ENCODE measurements at regions not wholly inside any gene's neighbourhood (a gene's known extent, or its start where the extent isn't known, plus 50 kb on each side); places are given as distances from the start of the nearest gene placed in this dataset.

DNA sequence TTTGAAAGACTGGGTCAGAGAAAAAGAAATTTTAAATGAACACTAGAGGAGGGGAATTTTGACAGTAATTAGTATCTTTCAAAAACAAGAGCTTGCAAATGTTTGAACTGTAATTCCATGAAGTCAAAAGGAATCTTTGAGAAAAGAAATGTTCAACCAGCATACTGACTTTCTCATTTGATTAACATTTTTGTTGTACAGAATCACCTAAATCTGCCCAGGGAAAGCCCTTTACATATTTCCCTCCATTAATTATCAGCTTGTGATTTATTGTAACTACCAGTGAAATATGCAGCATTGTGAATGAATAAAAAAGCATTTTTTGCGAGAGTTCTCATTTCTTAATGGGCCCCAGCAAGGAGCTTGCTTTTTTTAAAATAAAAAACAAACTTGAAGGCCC, 61.2 kb upstream of the CCDC91 start:
- no peaks in the 10 kb centered on the region for H3K9me3 ChIP-seq (ENCODE audit: control insufficient read depth, low read length)
- H3K9me3 Mint-ChIP-seq, result no peaks in the 10 kb centered on the region

DNA sequence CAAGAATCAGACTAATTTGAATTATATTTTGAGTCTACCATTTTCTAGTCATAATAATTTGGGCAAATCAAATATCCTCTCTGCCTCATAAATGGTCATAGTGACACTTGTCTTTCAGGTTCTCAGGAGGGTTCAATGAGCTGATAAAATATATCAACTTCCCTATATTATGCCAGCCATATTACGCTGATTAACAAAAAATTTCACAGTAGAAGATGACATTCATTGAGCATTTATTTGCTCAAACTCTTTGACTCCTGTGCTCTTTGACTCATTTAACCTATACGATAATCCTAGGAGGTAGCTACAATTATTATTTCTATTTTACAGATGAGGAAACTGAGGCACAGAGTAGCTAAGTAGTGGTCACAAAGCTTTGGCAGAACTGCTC, 60.0 kb upstream of the CCDC91 start:
- no peaks in the 10 kb centered on the region for H3K9me3 ChIP-seq (ENCODE audit: control insufficient read depth, low read length)
- 36% methylated on average over 2 of the region's 2 CpGs; no CpG with 5 or more reads in 1 of the 2 experiments for WGBS, 2 experiments (ENCODE audit: insufficient coverage in 1 of 2, insufficient read length in 1 of 2)
- H3K4me1 ChIP-seq (ENCODE audit: control insufficient read depth, insufficient read depth, low read length), result no peaks in the 10 kb centered on the region
- no peak for DNase-seq
- H3K9me3 Mint-ChIP-seq, result no peaks in the 10 kb centered on the region
- H3K4me3 Mint-ChIP-seq, result no peak overlapping the region
- no peak overlapping the region for H3K27ac ChIP-seq (ENCODE audit: low read depth, low read length)
- no peaks in the 10 kb centered on the region for H3K27me3 Mint-ChIP-seq (ENCODE audit: insufficient read depth)
- no peaks in the 10 kb centered on the region for H3K36me3 ChIP-seq (ENCODE audit: control insufficient read depth, insufficient read depth, low read length)
- no peaks in the 10 kb centered on the region for H3K4me1 Mint-ChIP-seq
- H3K36me3 Mint-ChIP-seq (ENCODE audit: low read depth), result no peaks in the 10 kb centered on the region
- H3K4me3 ChIP-seq (ENCODE audit: low read length), result no peak overlapping the region
- no peak overlapping the region for H3K9ac ChIP-seq (ENCODE audit: extremely low read depth, low read length, poor library complexity, severe bottlenecking)
- TF ChIP-seq, protein P1, sequence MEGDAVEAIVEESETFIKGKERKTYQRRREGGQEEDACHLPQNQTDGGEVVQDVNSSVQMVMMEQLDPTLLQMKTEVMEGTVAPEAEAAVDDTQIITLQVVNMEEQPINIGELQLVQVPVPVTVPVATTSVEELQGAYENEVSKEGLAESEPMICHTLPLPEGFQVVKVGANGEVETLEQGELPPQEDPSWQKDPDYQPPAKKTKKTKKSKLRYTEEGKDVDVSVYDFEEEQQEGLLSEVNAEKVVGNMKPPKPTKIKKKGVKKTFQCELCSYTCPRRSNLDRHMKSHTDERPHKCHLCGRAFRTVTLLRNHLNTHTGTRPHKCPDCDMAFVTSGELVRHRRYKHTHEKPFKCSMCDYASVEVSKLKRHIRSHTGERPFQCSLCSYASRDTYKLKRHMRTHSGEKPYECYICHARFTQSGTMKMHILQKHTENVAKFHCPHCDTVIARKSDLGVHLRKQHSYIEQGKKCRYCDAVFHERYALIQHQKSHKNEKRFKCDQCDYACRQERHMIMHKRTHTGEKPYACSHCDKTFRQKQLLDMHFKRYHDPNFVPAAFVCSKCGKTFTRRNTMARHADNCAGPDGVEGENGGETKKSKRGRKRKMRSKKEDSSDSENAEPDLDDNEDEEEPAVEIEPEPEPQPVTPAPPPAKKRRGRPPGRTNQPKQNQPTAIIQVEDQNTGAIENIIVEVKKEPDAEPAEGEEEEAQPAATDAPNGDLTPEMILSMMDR (conservative IDR thresholded peaks at IDR 0.05), result no peak
- H3K27me3 ChIP-seq (ENCODE audit: control insufficient read depth, insufficient read depth, low read length, poor library complexity, severe bottlenecking), result no peaks in the 10 kb centered on the region
- no peak overlapping the region for H3K27ac Mint-ChIP-seq

More for the DNA sequence above, 61.2 kb upstream of the CCDC91 start:
- no peak overlapping the region for H3K27ac ChIP-seq (ENCODE audit: low read depth, low read length)
- no peak for DNase-seq
- WGBS, 2 experiments (ENCODE audit: insufficient coverage in 1 of 2, insufficient read length in 1 of 2), result 100% methylated on average over 1 of the region's 1 CpG; no CpG with 5 or more reads in 1 of the 2 experiments
- no peaks in the 10 kb centered on the region for H3K27me3 ChIP-seq (ENCODE audit: control insufficient read depth, insufficient read depth, low read length, poor library complexity, severe bottlenecking)
- no peaks in the 10 kb centered on the region for H3K36me3 Mint-ChIP-seq (ENCODE audit: low read depth)
- no peaks in the 10 kb centered on the region for H3K36me3 ChIP-seq (ENCODE audit: control insufficient read depth, insufficient read depth, low read length)
- H3K9ac ChIP-seq (ENCODE audit: extremely low read depth, low read length, poor library complexity, severe bottlenecking), result no peak overlapping the region
- H3K27me3 Mint-ChIP-seq (ENCODE audit: insufficient read depth), result no peaks in the 10 kb centered on the region
- no peaks in the 10 kb centered on the region for H3K4me1 Mint-ChIP-seq
- no peak overlapping the region for H3K27ac Mint-ChIP-seq
- TF ChIP-seq, protein P1 (conservative IDR thresholded peaks at IDR 0.05), result no peak
- H3K4me1 ChIP-seq (ENCODE audit: control insufficient read depth, insufficient read depth, low read length), result no peaks in the 10 kb centered on the region
- no peak overlapping the region for H3K4me3 Mint-ChIP-seq
- H3K4me3 ChIP-seq (ENCODE audit: low read length), result no peak overlapping the region

DNA sequence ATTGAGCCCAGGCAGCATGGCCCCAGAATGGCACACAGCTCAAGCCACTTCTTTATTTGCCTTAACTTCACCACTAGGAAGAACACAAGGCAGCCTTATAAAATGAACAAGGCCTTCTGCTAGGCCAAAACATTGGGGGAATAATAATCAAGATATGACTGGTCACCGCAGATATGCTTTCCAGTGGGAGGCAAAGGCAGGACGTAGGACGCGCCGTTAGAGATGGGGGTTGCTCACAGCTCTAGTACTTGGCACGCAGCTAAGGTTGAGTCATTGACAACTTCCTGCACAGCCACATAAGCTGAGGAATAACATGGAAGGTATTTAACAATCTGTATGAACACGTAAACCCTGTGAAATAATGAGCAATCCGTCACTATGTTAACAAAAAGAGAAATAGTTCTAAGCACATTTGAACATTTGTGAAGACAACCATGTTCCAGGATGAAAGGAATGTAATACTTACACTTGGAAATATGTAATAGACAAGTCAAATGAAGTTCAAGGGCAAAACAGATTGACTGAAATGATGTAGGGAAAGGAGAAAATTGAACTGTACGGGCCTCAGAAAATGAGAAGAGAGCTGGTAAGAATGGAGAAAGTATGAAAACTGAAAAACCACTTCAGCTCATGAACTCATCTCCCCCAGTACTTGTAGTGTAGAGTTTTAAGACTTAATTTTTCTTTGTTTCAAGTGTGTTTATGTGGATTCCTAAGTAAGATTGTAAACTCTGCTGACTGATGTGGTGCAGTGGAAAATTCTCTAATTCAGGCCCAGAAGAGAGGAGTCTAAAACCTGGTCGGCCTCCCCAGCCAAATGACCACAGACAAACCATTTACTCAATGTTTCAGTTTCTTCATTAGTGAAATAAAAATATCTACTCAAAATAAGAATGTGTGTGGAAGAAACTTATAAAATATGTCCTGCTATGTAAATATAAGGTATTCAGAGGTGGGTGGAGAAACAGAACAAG, 59.3 kb upstream of the CCDC91 start:
- Mint-ChIP-seq H3K4me1 (no peaks in the 10 kb centered on the region), H3K4me3 (no peak overlapping the region), H3K9me3 (no peaks in the 10 kb centered on the region), H3K36me3 (ENCODE audit: low read depth) (no peaks in the 10 kb centered on the region), H3K27me3 (ENCODE audit: insufficient read depth) (no peaks in the 10 kb centered on the region), H3K27ac (no peak overlapping the region)
- TF ChIP-seq, protein P1 (conservative IDR thresholded peaks at IDR 0.05), result no peak
- H3K36me3 ChIP-seq (ENCODE audit: control insufficient read depth, insufficient read depth, low read length), result no peaks in the 10 kb centered on the region
- H3K9ac ChIP-seq (ENCODE audit: extremely low read depth, low read length, poor library complexity, severe bottlenecking), result no peak overlapping the region
- no peaks in the 10 kb centered on the region for H3K27me3 ChIP-seq (ENCODE audit: control insufficient read depth, insufficient read depth, low read length, poor library complexity, severe bottlenecking)
- no peak overlapping the region for H3K4me3 ChIP-seq (ENCODE audit: low read length)
- H3K9me3 ChIP-seq (ENCODE audit: control insufficient read depth, low read length), result no peaks in the 10 kb centered on the region
- no peak for DNase-seq
- H3K4me1 ChIP-seq (ENCODE audit: control insufficient read depth, insufficient read depth, low read length), result no peaks in the 10 kb centered on the region
- no peak overlapping the region for H3K27ac ChIP-seq (ENCODE audit: low read depth, low read length)
- WGBS, 2 experiments (ENCODE audit: insufficient coverage in 1 of 2, insufficient read length in 1 of 2), result 93 to 97% methylated on average over 9 of the region's 10 CpGs
